CD14-positive monocyte (primary cell): ENCODE measurements at regions not wholly inside any gene's neighbourhood (a gene's known extent, or its start where the extent isn't known, plus 50 kb on each side); places are given as distances from the start of the nearest gene placed in this dataset.

Experiments used
- DNase-seq, 3 donors: peaks; one replicate each; pipeline ENCODE4 v3.0.0-alpha.2; 2011 to 2022
- H2AFZ ChIP-seq: 2 replicates; pipeline ENCODE4 v1.6.0; 2012; ENCODE audit warnings: mild to moderate bottlenecking, low read depth, low read length, inconsistent platforms; ENCODE audit not compliant: insufficient read depth, poor library complexity, severe bottlenecking
- H3K27ac ChIP-seq, 2 donors: 1 replicate in 1 of 2; 2 replicates in 1 of 2; pipeline ENCODE4 v1.5.1; 2012 to 2013; ENCODE audit warnings: low read length in 2 of 2, control low read depth in 1 of 2, inconsistent platforms in 1 of 2, low read depth in 1 of 2, mild to moderate bottlenecking in 1 of 2
- H3K27me3 ChIP-seq, 2 donors: one replicate each; pipeline versions ENCODE4 v1.6.0 to v1.6.1; 2011 to 2013; ENCODE audit warnings: low read length in 2 of 2; ENCODE audit not compliant: control insufficient read depth in 2 of 2, insufficient read depth in 2 of 2
- H3K36me3 ChIP-seq, 2 donors: replicated peaks in 1 of 2; 1 replicate in 1 of 2; 2 replicates in 1 of 2; pipeline versions ENCODE4 v1.5.1 to v1.6.1; 2012 to 2013; ENCODE audit warnings: low read length in 2 of 2, control low read depth in 1 of 2, inconsistent platforms in 1 of 2, mild to moderate bottlenecking in 1 of 2; ENCODE audit not compliant: insufficient read depth in 2 of 2, control insufficient read depth in 1 of 2
- H3K4me1 ChIP-seq, 2 donors: 1 replicate in 1 of 2; 2 replicates in 1 of 2; pipeline versions ENCODE4 v1.5.1 to v1.6.1; 2012 to 2013; ENCODE audit warnings: low read length in 2 of 2, control low read depth in 1 of 2, inconsistent platforms in 1 of 2, mild to moderate bottlenecking in 1 of 2, moderate library complexity in 1 of 2; ENCODE audit not compliant: insufficient read depth in 2 of 2, control insufficient read depth in 1 of 2
- H3K4me2 ChIP-seq: replicated peaks from 2 replicates; pipeline ENCODE3; 2012; ENCODE audit warnings: low read length, moderate library complexity, mild to moderate bottlenecking; ENCODE audit not compliant: poor library complexity, severe bottlenecking; ENCODE audit errors: extremely low read depth
- H3K4me3 ChIP-seq, 3 experiments: fragments of 200-600 bp in 1 of 3; sonication (generic) in 1 of 3; replicated peaks in 1 of 3; 1 replicate in 2 of 3; 2 replicates in 1 of 3; pipeline ENCODE4 v1.5.1; 2011 to 2013; ENCODE audit warnings: low read length in 3 of 3, mild to moderate bottlenecking in 3 of 3, control low read depth in 2 of 3, low read depth in 2 of 3, inconsistent platforms in 1 of 3, moderate library complexity in 1 of 3
- H3K79me2 ChIP-seq: 2 replicates; pipeline ENCODE4 v1.6.0; 2012; ENCODE audit warnings: mild to moderate bottlenecking, control low read depth, inconsistent platforms, low read length, moderate library complexity; ENCODE audit not compliant: insufficient read depth
- H3K9ac ChIP-seq: 2 replicates; pipeline ENCODE4 v1.6.0; 2017; ENCODE audit warnings: low read length, mild to moderate bottlenecking; ENCODE audit not compliant: insufficient read depth, poor library complexity, severe bottlenecking
- H3K9me3 ChIP-seq, 2 donors: replicated peaks in 1 of 2; 1 replicate in 1 of 2; 2 replicates in 1 of 2; pipeline versions ENCODE4 v1.5.1 to v1.6.1; 2012 to 2013; ENCODE audit warnings: low read length in 2 of 2, control low read depth in 1 of 2; ENCODE audit not compliant: control insufficient read depth in 1 of 2, insufficient read depth in 1 of 2
- H4K20me1 ChIP-seq: 2 replicates; pipeline ENCODE4 v1.6.0; 2012; ENCODE audit warnings: mild to moderate bottlenecking, low read length, control low read depth, moderate library complexity; ENCODE audit not compliant: insufficient read depth
- H3K27ac Mint-ChIP-seq, 7 donors: one replicate each; pipeline ENCODE4 v1.8.0; 2020; ENCODE audit warnings: mild to moderate bottlenecking in 7 of 7, mixed read lengths in 7 of 7, moderate library complexity in 6 of 7, inconsistent platforms in 2 of 7
- H3K27me3 Mint-ChIP-seq, 3 donors: one replicate each; pipeline ENCODE4 v1.8.0; 2021 to 2022; ENCODE audit warnings: low read depth in 3 of 3, mild to moderate bottlenecking in 3 of 3, mixed read lengths in 3 of 3, moderate library complexity in 3 of 3, inconsistent platforms in 1 of 3
- H3K36me3 Mint-ChIP-seq, 2 donors: one replicate each; pipeline ENCODE4 v1.8.0; 2020; ENCODE audit warnings: mixed read lengths in 2 of 2, inconsistent platforms in 1 of 2, mild to moderate bottlenecking in 1 of 2
- H3K4me1 Mint-ChIP-seq: one replicate; pipeline ENCODE4 v1.8.0; 2020; ENCODE audit warnings: mild to moderate bottlenecking, mixed read lengths
- H3K4me3 Mint-ChIP-seq, 2 donors: one replicate each; pipeline ENCODE4 v1.8.0; 2020; ENCODE audit warnings: mild to moderate bottlenecking in 2 of 2, mixed read lengths in 2 of 2, moderate library complexity in 1 of 2
- H3K9me3 Mint-ChIP-seq, 7 donors: one replicate each; pipeline ENCODE4 v1.8.0; 2020 to 2022; ENCODE audit warnings: mixed read lengths in 7 of 7, mild to moderate bottlenecking in 6 of 7, moderate library complexity in 6 of 7, inconsistent platforms in 2 of 7
- CTCF ChIP-seq: fragments of 200-600 bp; IDR thresholded peaks from one replicate; pipeline ENCODE4 v1.8.0; 2022; ENCODE audit warnings: antibody characterized with exemption, mild to moderate bottlenecking
- WGBS: methylation state at CpG from one replicate; pipeline ENCODE4 v1.1.5; 2013; ENCODE audit warnings: missing lambda C conversion rate; ENCODE audit not compliant: insufficient coverage; 5-methylcytosine and 5-hydroxymethylcytosine counted together
- intact Hi-C, 2 donors: fragments of 100-400 bp; cut with micrococcal nuclease; formaldehyde crosslinking; loops; one replicate each; pipeline versions ENCODE4 v1.15.0 to v1.15.1; 2023

GRCh38 chr15:62850791-62851291, 191.7 kb upstream of the TPM1 start:
- intact Hi-C loops, result no loop called here
- no peak overlapping the region for H3K9ac ChIP-seq
- H3K27me3 Mint-ChIP-seq, result peaks cover 0 to 13% (median 6%) of the 10 kb centered on the region in 3 donors

GRCh38 chr15:62853114-62853840, 189.3 kb upstream of the TPM1 start:
- WGBS, result 73% methylated on average over 4 of the region's 5 CpGs
- intact Hi-C loops, result no loop called here

More at GRCh38 chr15:62850791-62851291, 191.7 kb upstream of the TPM1 start:
- H3K4me3 Mint-ChIP-seq, result no peak overlapping the region
- no peak for DNase-seq
- H3K9me3 Mint-ChIP-seq, result peaks cover 0 to 7% (median 3%) of the 10 kb centered on the region in 7 donors
- H3K27me3 ChIP-seq, result no peaks in the 10 kb centered on the region
- H3K4me1 ChIP-seq, result no peaks in the 10 kb centered on the region
- H3K36me3 ChIP-seq, result no peaks in the 10 kb centered on the region
- no peaks in the 10 kb centered on the region for H3K79me2 ChIP-seq
- 92% methylated on average over 6 of the region's 9 CpGs for WGBS
- H2AFZ ChIP-seq, result no peak overlapping the region
- H3K27ac Mint-ChIP-seq, result no peak overlapping the region
- H3K4me2 ChIP-seq, result no peak overlapping the region
- H3K4me1 Mint-ChIP-seq, result peaks cover 9% of the 10 kb centered on the region
- no peak overlapping the region for H3K27ac ChIP-seq
- no peak for TF ChIP-seq CTCF
- no peak overlapping the region for H3K4me3 ChIP-seq
- no peaks in the 10 kb centered on the region for H3K9me3 ChIP-seq
- no peaks in the 10 kb centered on the region for H3K36me3 Mint-ChIP-seq
- no peaks in the 10 kb centered on the region for H4K20me1 ChIP-seq

More at GRCh38 chr15:62853114-62853840, 189.3 kb upstream of the TPM1 start:
- Mint-ChIP-seq H3K4me1 (peaks cover 7% of the 10 kb centered on the region), H3K27ac (no peak overlapping the region), H3K27me3 (peaks cover 3 to 12% (median 6%) of the 10 kb centered on the region in 3 donors), H3K4me3 (no peak overlapping the region), H3K9me3 (peaks cover 0 to 4% (median 0%) of the 10 kb centered on the region in 7 donors), H3K36me3 (no peaks in the 10 kb centered on the region)
- Histone ChIP-seq H3K27me3 (no peaks in the 10 kb centered on the region), H3K27ac (no peak overlapping the region), H3K79me2 (no peaks in the 10 kb centered on the region), H3K36me3 (no peaks in the 10 kb centered on the region), H3K4me1 (no peaks in the 10 kb centered on the region), H3K4me3 (no peak overlapping the region), H3K4me2 (no peak overlapping the region), H2AFZ (no peak overlapping the region), H4K20me1 (no peaks in the 10 kb centered on the region), H3K9me3 (no peaks in the 10 kb centered on the region), H3K9ac (no peak overlapping the region)
- DNase-seq, result peak in 2 of 3 donors; percentile 10 to 16
- no peak for TF ChIP-seq CTCF
